Neural cell (in vitro differentiated cells): ENCODE measurements at regions not wholly inside any gene's neighbourhood (a gene's known extent, or its start where the extent isn't known, plus 50 kb on each side); places are given as distances from the start of the nearest gene placed in this dataset.

Experiments used
- EZH2 ChIP-seq: fragments of 200-600, 300-800 bp; shearing (Covaris generic), sonication (generic); IDR thresholded peaks from 2 replicates; pipeline ENCODE4 v1.6.1; 2014; ENCODE audit warnings: antibody characterized with exemption, low read length, borderline replicate concordance, mild to moderate bottlenecking; ENCODE audit not compliant: insufficient read depth, poor library complexity, severe bottlenecking
- TF ChIP-seq, protein P1 (sequence below): fragments of 450-650 bp; IDR thresholded peaks from 2 replicates; pipeline ENCODE4 v1.5.1; 2014; ENCODE audit warnings: antibody characterized with exemption, mild to moderate bottlenecking, moderate library complexity; ENCODE audit not compliant: poor library complexity, severe bottlenecking

GRCh38 chr4:31417040-31417439 is 696.9 kb downstream of the PCDH7 start:
- no peak for TF ChIP-seq EZH2
- TF ChIP-seq, protein P1, sequence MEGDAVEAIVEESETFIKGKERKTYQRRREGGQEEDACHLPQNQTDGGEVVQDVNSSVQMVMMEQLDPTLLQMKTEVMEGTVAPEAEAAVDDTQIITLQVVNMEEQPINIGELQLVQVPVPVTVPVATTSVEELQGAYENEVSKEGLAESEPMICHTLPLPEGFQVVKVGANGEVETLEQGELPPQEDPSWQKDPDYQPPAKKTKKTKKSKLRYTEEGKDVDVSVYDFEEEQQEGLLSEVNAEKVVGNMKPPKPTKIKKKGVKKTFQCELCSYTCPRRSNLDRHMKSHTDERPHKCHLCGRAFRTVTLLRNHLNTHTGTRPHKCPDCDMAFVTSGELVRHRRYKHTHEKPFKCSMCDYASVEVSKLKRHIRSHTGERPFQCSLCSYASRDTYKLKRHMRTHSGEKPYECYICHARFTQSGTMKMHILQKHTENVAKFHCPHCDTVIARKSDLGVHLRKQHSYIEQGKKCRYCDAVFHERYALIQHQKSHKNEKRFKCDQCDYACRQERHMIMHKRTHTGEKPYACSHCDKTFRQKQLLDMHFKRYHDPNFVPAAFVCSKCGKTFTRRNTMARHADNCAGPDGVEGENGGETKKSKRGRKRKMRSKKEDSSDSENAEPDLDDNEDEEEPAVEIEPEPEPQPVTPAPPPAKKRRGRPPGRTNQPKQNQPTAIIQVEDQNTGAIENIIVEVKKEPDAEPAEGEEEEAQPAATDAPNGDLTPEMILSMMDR, result no peak
